Neuronal stem cell (in vitro differentiated cells): ENCODE measurements at regions not wholly inside any gene's neighbourhood (a gene's known extent, or its start where the extent isn't known, plus 50 kb on each side); places are given as distances from the start of the nearest gene placed in this dataset.

Experiments
- DNase-seq: peaks from one replicate; pipeline ENCODE4 v3.0.0-alpha.2; 2013; ENCODE audit warnings: low spot score
- H2AFZ ChIP-seq: one replicate; pipeline ENCODE4 v1.6.1; 2013; ENCODE audit warnings: mild to moderate bottlenecking, low read length, inconsistent platforms
- H2AK5ac ChIP-seq: 2 replicates; pipeline ENCODE4 v1.6.1; 2013; ENCODE audit warnings: low read depth, mild to moderate bottlenecking, inconsistent platforms, low read length, moderate library complexity, mixed read lengths
- H2BK120ac ChIP-seq: 2 replicates; pipeline ENCODE4 v1.6.1; 2013; ENCODE audit warnings: low read depth, mild to moderate bottlenecking, inconsistent platforms, low read length, moderate library complexity, mixed read lengths
- H2BK12ac ChIP-seq: one replicate; pipeline ENCODE4 v1.6.1; 2013; ENCODE audit warnings: low read length, inconsistent platforms
- H2BK15ac ChIP-seq: 2 replicates; pipeline ENCODE4 v1.6.1; 2013; ENCODE audit warnings: mild to moderate bottlenecking, low read length, inconsistent platforms, mixed read lengths
- H2BK5ac ChIP-seq: one replicate; pipeline ENCODE4 v1.6.1; 2013; ENCODE audit warnings: inconsistent platforms, mild to moderate bottlenecking, low read length, moderate library complexity
- H3K14ac ChIP-seq: one replicate; pipeline ENCODE4 v1.6.1; 2013; ENCODE audit warnings: low read length, inconsistent platforms
- H3K18ac ChIP-seq: 2 replicates; pipeline ENCODE4 v1.6.1; 2013; ENCODE audit warnings: low read length, inconsistent platforms
- H3K23ac ChIP-seq: 2 replicates; pipeline ENCODE4 v1.6.1; 2013; ENCODE audit warnings: low read depth, mild to moderate bottlenecking, mixed read lengths, low read length, inconsistent platforms; ENCODE audit not compliant: poor library complexity
- H3K27ac ChIP-seq: replicated peaks from 3 replicates; pipeline ENCODE4 v1.5.1; 2013; ENCODE audit warnings: low read length, inconsistent platforms
- H3K27me3 ChIP-seq, 3 experiments: 2 replicates each; pipeline ENCODE4 v1.6.1; 2013; ENCODE audit warnings: low read length in 3 of 3, mild to moderate bottlenecking in 2 of 3, inconsistent platforms in 1 of 3, low read depth in 1 of 3, mixed read lengths in 1 of 3, moderate library complexity in 1 of 3; ENCODE audit not compliant: control insufficient read depth in 3 of 3, insufficient read depth in 3 of 3
- H3K36me3 ChIP-seq, 2 donors: replicated peaks in 1 of 2; 2 replicates each; pipeline ENCODE4 v1.6.1; 2013; ENCODE audit warnings: low read length in 2 of 2; ENCODE audit not compliant: control insufficient read depth in 2 of 2, insufficient read depth in 2 of 2
- H3K4ac ChIP-seq: 2 replicates; pipeline ENCODE4 v1.6.1; 2013; ENCODE audit warnings: inconsistent platforms, mild to moderate bottlenecking, low read length, moderate library complexity
- H3K4me1 ChIP-seq, 2 donors: 1 replicate in 1 of 2; 2 replicates in 1 of 2; pipeline ENCODE4 v1.6.1; 2013; ENCODE audit warnings: low read length in 2 of 2, low read depth in 1 of 2; ENCODE audit not compliant: control insufficient read depth in 2 of 2, insufficient read depth in 1 of 2
- H3K4me2 ChIP-seq: one replicate; pipeline ENCODE4 v1.6.1; 2013; ENCODE audit warnings: mild to moderate bottlenecking, low read length, inconsistent platforms; ENCODE audit not compliant: insufficient read depth, poor library complexity, severe bottlenecking
- H3K4me3 ChIP-seq, 2 donors: 2 replicates each; pipeline ENCODE4 v1.5.1; 2013; ENCODE audit warnings: low read length in 2 of 2, mild to moderate bottlenecking in 2 of 2, inconsistent platforms in 1 of 2, moderate library complexity in 1 of 2
- H3K79me1 ChIP-seq: one replicate; pipeline ENCODE4 v1.6.1; 2013; ENCODE audit warnings: low read depth, mild to moderate bottlenecking, inconsistent platforms, low read length, moderate library complexity
- H3K9ac ChIP-seq: one replicate; pipeline ENCODE4 v1.6.1; 2013; ENCODE audit warnings: mild to moderate bottlenecking, low read depth, low read length, inconsistent platforms; ENCODE audit not compliant: poor library complexity
- H3K9me3 ChIP-seq, 2 donors: replicated peaks in 1 of 2; 2 replicates each; pipeline versions ENCODE3 to v1.6.1; 2013; ENCODE audit warnings: low read length in 2 of 2, mild to moderate bottlenecking in 2 of 2, inconsistent platforms in 1 of 2, low read depth in 1 of 2, mixed read lengths in 1 of 2, moderate library complexity in 1 of 2; ENCODE audit not compliant: control insufficient read depth in 2 of 2, insufficient read depth in 1 of 2
- H4K8ac ChIP-seq: one replicate; pipeline ENCODE4 v1.6.1; 2013; ENCODE audit warnings: low read depth, mild to moderate bottlenecking, inconsistent platforms, low read length, moderate library complexity
- H4K91ac ChIP-seq: one replicate; pipeline ENCODE4 v1.6.1; 2013; ENCODE audit warnings: low read length, low read depth, mild to moderate bottlenecking, inconsistent platforms; ENCODE audit not compliant: poor library complexity
- WGBS, 2 donors: extraction: QIAGEN DNeasy Blood & Tissue Kit; methylation state at CpG; one replicate each; pipeline ENCODE4 v1.1.7; 2013; ENCODE audit warnings: missing lambda C conversion rate in 2 of 2, mixed read lengths in 1 of 2; ENCODE audit not compliant: insufficient read length in 2 of 2, insufficient replicate concordance in 1 of 2; ENCODE audit errors: extremely low coverage in 2 of 2; 5-methylcytosine and 5-hydroxymethylcytosine counted together

DNA sequence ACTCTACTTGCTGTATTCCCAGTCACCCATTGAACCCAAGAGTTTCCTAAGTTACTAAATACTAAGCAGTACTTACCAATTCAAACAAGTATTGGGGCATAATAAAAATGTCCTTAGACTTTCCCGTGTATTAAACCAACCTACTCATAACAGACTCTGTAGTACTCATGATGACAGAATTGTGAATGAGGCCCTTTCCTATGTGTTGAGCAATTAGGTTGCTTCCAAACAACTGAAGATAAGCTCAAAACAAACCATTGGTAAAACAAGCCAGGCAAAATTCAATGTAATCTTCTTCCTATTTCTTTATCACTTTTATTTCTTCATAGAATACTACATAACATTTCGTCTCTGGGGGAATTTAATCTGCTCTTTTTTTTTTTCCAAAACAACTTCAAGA lies 106.5 kb upstream of the ANK3 start:
- H3K23ac ChIP-seq: no peak overlapping the region
- H2BK5ac ChIP-seq: no peak overlapping the region
- no peak overlapping the region for H3K4ac ChIP-seq
- peaks cover 2 to 5% of the 10 kb centered on the region in 2 donors for H3K4me1 ChIP-seq
- H3K4me2 ChIP-seq: no peak overlapping the region
- no CpG with 5 or more reads among the region's 2 CpGs for WGBS, 2 donors
- no peak overlapping the region for H2AK5ac ChIP-seq
- H4K91ac ChIP-seq: no peak overlapping the region
- H3K18ac ChIP-seq: no peak overlapping the region
- no peaks in the 10 kb centered on the region for H3K36me3 ChIP-seq
- no peak overlapping the region for H4K8ac ChIP-seq
- H3K9me3 ChIP-seq: no peaks in the 10 kb centered on the region
- no peak overlapping the region for H3K4me3 ChIP-seq
- no peak overlapping the region for H3K27ac ChIP-seq
- no peaks in the 10 kb centered on the region for H3K27me3 ChIP-seq
- H2AFZ ChIP-seq: no peak overlapping the region
- H3K79me1 ChIP-seq: no peaks in the 10 kb centered on the region
- no peak for DNase-seq
- no peak overlapping the region for H3K14ac ChIP-seq
- H3K9ac ChIP-seq: no peak overlapping the region
- H2BK15ac ChIP-seq: no peak overlapping the region
- no peak overlapping the region for H2BK120ac ChIP-seq
- H2BK12ac ChIP-seq: no peak overlapping the region

DNA sequence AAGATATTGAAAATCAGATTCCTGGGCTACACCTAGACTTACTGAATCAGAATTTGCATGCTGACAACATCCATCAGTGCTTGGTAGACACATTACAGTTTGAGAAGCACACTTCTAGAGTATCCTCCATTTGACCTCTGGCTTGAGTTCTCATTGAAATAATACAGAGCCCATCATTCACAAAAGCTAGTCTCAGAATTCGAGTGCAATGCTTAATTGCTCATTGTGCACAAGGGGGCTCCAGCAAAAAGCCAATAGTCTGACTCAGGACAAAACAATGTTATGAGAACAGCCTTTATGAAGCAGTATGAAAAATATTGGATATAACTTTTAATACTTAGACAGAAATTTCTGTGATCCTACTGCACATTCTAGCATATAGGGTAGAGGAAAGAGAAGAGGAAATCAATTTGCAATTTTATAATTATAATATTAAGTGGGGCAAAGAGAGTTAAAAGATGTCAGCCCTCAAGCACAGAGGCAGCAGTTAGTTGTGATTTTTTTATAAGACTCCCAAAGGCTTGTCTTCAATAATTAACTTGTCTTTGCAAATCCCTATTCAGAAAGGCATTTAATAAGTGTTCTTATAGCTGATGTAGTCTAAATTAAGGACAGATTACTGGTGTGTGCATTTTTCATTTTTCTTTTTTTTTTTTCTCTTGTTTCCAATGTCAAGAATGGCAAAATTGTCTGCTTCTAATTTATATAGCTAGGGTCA lies 105.8 kb upstream of the ANK3 start:
- no peak overlapping the region for H4K8ac ChIP-seq
- no peak overlapping the region for H2BK120ac ChIP-seq
- no peak overlapping the region for H3K4me2 ChIP-seq
- no peak overlapping the region for H2AK5ac ChIP-seq
- no peak overlapping the region for H3K4me3 ChIP-seq
- no peak overlapping the region for H2AFZ ChIP-seq
- no peaks in the 10 kb centered on the region for H3K36me3 ChIP-seq
- H3K4me1 ChIP-seq: peaks cover 2 to 5% of the 10 kb centered on the region in 2 donors
- no peak overlapping the region for H3K18ac ChIP-seq
- H3K27me3 ChIP-seq: no peaks in the 10 kb centered on the region
- H2BK5ac ChIP-seq: no peak overlapping the region
- no peaks in the 10 kb centered on the region for H3K79me1 ChIP-seq
- H2BK15ac ChIP-seq: no peak overlapping the region
- no peak overlapping the region for H3K23ac ChIP-seq
- H3K14ac ChIP-seq: no peak overlapping the region
- DNase-seq: peak; percentile 1
- no peak overlapping the region for H3K27ac ChIP-seq
- H4K91ac ChIP-seq: no peak overlapping the region
- H2BK12ac ChIP-seq: no peak overlapping the region
- no peak overlapping the region for H3K4ac ChIP-seq
- H3K9ac ChIP-seq: no peak overlapping the region
- no peaks in the 10 kb centered on the region for H3K9me3 ChIP-seq
- WGBS, 2 donors: no CpG with 5 or more reads among the region's 1 CpG

DNA sequence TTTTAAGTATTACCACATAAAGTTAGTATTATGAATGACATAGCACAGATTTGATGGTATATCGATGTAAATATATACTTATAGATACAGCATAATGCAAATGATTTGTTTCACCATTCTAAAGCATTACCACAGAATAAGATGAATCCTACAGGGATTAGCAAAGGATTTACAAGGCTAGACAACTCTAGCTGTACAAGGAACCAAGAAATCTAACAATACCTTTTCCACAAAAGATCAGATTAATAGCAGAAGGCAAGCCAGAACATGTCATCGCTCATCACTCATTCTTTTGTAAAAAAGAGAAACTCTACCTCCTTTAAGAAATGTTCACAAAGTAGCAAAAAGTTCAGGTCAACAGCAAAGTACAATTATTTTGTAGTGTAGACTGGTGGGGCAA lies 105.1 kb upstream of the ANK3 start:
- Histone ChIP-seq H2BK12ac (no peak overlapping the region), H2AFZ (no peak overlapping the region), H3K27ac (no peak overlapping the region), H4K8ac (no peak overlapping the region), H3K9ac (no peak overlapping the region), H3K18ac (no peak overlapping the region), H2BK5ac (no peak overlapping the region), H3K4me3 (no peak overlapping the region), H2AK5ac (no peak overlapping the region), H2BK120ac (no peak overlapping the region), H3K4ac (no peak overlapping the region), H3K79me1 (no peaks in the 10 kb centered on the region), H2BK15ac (no peak overlapping the region), H3K9me3 (no peaks in the 10 kb centered on the region), H3K4me1 (peaks cover 2 to 5% of the 10 kb centered on the region in 2 donors), H3K4me2 (no peak overlapping the region), H3K27me3 (no peaks in the 10 kb centered on the region), H3K14ac (no peak overlapping the region), H3K36me3 (no peaks in the 10 kb centered on the region), H4K91ac (no peak overlapping the region), H3K23ac (no peak overlapping the region)
- no CpG with 5 or more reads among the region's 2 CpGs for WGBS, 2 donors
- DNase-seq: no peak

DNA sequence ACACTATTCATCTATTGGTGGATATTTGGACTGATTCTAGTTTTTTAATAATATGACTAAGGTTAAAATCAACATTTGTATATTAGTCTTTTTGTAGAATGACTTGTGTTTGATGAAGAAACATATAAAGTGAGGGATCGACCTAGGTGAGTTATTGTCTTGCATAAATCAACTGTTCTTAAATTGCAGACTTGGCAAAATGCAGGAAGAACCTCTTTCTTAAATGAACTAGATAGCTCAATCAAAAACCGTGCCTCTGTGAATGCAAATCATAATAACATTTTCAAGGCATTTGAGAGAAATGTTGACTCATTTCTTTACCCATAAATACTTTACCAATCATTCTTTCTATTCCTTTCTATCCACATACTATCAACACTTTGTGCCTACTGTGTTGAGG lies 101.5 kb upstream of the ANK3 start:
- WGBS, 2 donors: no CpG with 5 or more reads among the region's 2 CpGs
- Histone ChIP-seq H4K8ac (no peak overlapping the region), H3K27me3 (no peaks in the 10 kb centered on the region), H3K18ac (no peak overlapping the region), H3K4me3 (no peak overlapping the region), H2BK120ac (no peak overlapping the region), H3K27ac (no peak overlapping the region), H3K14ac (no peak overlapping the region), H3K9me3 (no peaks in the 10 kb centered on the region), H3K23ac (no peak overlapping the region), H3K36me3 (no peaks in the 10 kb centered on the region), H3K4me2 (no peak overlapping the region), H3K4ac (no peak overlapping the region), H3K9ac (no peak overlapping the region), H2BK12ac (no peak overlapping the region), H2BK15ac (no peak overlapping the region), H3K79me1 (no peaks in the 10 kb centered on the region), H2BK5ac (no peak overlapping the region), H4K91ac (no peak overlapping the region), H3K4me1 (peaks cover 2 to 5% of the 10 kb centered on the region in 2 donors), H2AK5ac (no peak overlapping the region), H2AFZ (no peak overlapping the region)
- no peak for DNase-seq
